H1 (cell line): ENCODE measurements at regions not wholly inside any gene's neighbourhood (a gene's known extent, or its start where the extent isn't known, plus 50 kb on each side); places are given as distances from the start of the nearest gene placed in this dataset.

Experiments
- CTCF ChIA-PET: fragments of 300-600 bp; sonication (Branson Sonifier 250); formaldehyde crosslinking; loops from one replicate; lab custom pipeline; 2021; ENCODE audit not compliant: partially characterized antibody; lab: Charles Lee
- POLR2A ChIA-PET: fragments of 300-600 bp; sonication (Branson Sonifier 250); formaldehyde crosslinking; loops from one replicate; lab custom pipeline; 2021; ENCODE audit warnings: inconsistent platforms; ENCODE audit not compliant: partially characterized antibody; lab: Charles Lee
- DNase-seq, 2 experiments: peaks; one replicate each; pipeline versions ENCODE4 v3.0.0 to v3.0.0-alpha.2; 2010 to 2022; ENCODE audit warnings: low spot score in 2 of 2, low read depth in 1 of 2, mixed read lengths in 1 of 2
- FAIRE-seq: peaks from 2 replicates; lab custom pipeline; 2011; peaks lifted over from hg19 to GRCh38; lab: Jason Lieb, UNC
- H2AFZ ChIP-seq: 2 replicates; pipeline ENCODE4 v1.8.1; 2012; ENCODE audit warnings: low read length, inconsistent platforms
- H2AK5ac ChIP-seq: 2 replicates; pipeline ENCODE4 v1.6.1; 2013; ENCODE audit warnings: low read depth, low read length
- H2BK120ac ChIP-seq: replicated peaks from 2 replicates; pipeline ENCODE3; 2013; ENCODE audit warnings: low read depth, low read length, inconsistent platforms
- H2BK12ac ChIP-seq: 2 replicates; pipeline ENCODE4 v1.6.1; 2013; ENCODE audit warnings: low read depth, low read length
- H2BK15ac ChIP-seq: 2 replicates; pipeline ENCODE4 v1.6.1; 2013; ENCODE audit warnings: low read length
- H2BK20ac ChIP-seq: 2 replicates; pipeline ENCODE4 v1.6.1; 2013; ENCODE audit warnings: low read length
- H2BK5ac ChIP-seq: 2 replicates; pipeline ENCODE4 v1.6.1; 2013; ENCODE audit warnings: low read depth, low read length
- H3K14ac ChIP-seq: 2 replicates; pipeline ENCODE4 v1.6.1; 2013; ENCODE audit warnings: inconsistent platforms; ENCODE audit not compliant: insufficient read length
- H3K18ac ChIP-seq: 2 replicates; pipeline ENCODE4 v1.6.1; 2013; ENCODE audit warnings: low read length; ENCODE audit errors: extremely low read depth
- H3K23ac ChIP-seq: 2 replicates; pipeline ENCODE4 v1.6.1; 2013; ENCODE audit warnings: inconsistent platforms; ENCODE audit not compliant: insufficient read length
- H3K23me2 ChIP-seq: 2 replicates; pipeline ENCODE4 v1.6.1; 2013; ENCODE audit warnings: low read depth, low read length
- H3K27ac ChIP-seq: 2 replicates; pipeline ENCODE4 v1.6.1; 2011; ENCODE audit warnings: low read depth, low read length, inconsistent platforms
- H3K27me3 ChIP-seq, 4 experiments: replicated peaks in 1 of 4; 1 replicate in 1 of 4; 2 replicates in 3 of 4; pipeline versions ENCODE4 v1.6.1 to v1.8.1; 2011 to 2013; ENCODE audit warnings: low read length in 3 of 4, mild to moderate bottlenecking in 3 of 4, inconsistent platforms in 2 of 4, mixed read lengths in 2 of 4, moderate library complexity in 1 of 4; ENCODE audit not compliant: control insufficient read depth in 3 of 4, insufficient read depth in 3 of 4; ENCODE audit errors: extremely low read depth in 1 of 4
- H3K36me3 ChIP-seq, 4 experiments: 2 replicates each; pipeline versions ENCODE4 v1.6.1 to v1.8.1; 2011 to 2013; ENCODE audit warnings: mild to moderate bottlenecking in 4 of 4, low read length in 3 of 4, moderate library complexity in 2 of 4, control low read depth in 1 of 4, inconsistent platforms in 1 of 4; ENCODE audit not compliant: insufficient read depth in 4 of 4, control insufficient read depth in 2 of 4
- H3K4ac ChIP-seq: replicated peaks from 2 replicates; pipeline ENCODE3; 2013; ENCODE audit warnings: low read length, low read depth, mixed read lengths, inconsistent platforms; ENCODE audit not compliant: insufficient read length
- H3K4me1 ChIP-seq, 4 experiments: replicated peaks in 1 of 4; 1 replicate in 1 of 4; 2 replicates in 3 of 4; pipeline versions ENCODE4 v1.6.1 to v1.8.1; 2011 to 2013; ENCODE audit warnings: low read length in 3 of 4, inconsistent platforms in 2 of 4, mixed read lengths in 1 of 4; ENCODE audit not compliant: insufficient read depth in 4 of 4, control insufficient read depth in 3 of 4
- H3K4me2 ChIP-seq, 2 experiments: 2 replicates each; pipeline versions ENCODE4 v1.6.1 to v1.8.1; 2011 to 2013; ENCODE audit warnings: low read depth in 2 of 2, low read length in 2 of 2, control low read depth in 1 of 2, inconsistent platforms in 1 of 2, mild to moderate bottlenecking in 1 of 2; ENCODE audit not compliant: insufficient read depth in 1 of 2
- H3K4me3 ChIP-seq, 4 experiments: fragments of 200-600, 300-600 bp in 1 of 4; sonication (generic), shearing (Covaris generic), sonication (Bioruptor Twin) in 1 of 4; 2 replicates each; pipeline versions ENCODE4 v1.5.1 to v1.8.1; 2011 to 2016; ENCODE audit warnings: low read length in 4 of 4, low read depth in 3 of 4, control low read depth in 2 of 4, inconsistent platforms in 2 of 4, mild to moderate bottlenecking in 2 of 4, mixed read lengths in 1 of 4, moderate library complexity in 1 of 4; ENCODE audit not compliant: insufficient read depth in 2 of 4; ENCODE audit errors: extremely low read depth in 1 of 4
- H3K56ac ChIP-seq: replicated peaks from 2 replicates; pipeline ENCODE3; 2013; ENCODE audit warnings: low read depth, mild to moderate bottlenecking, mixed read lengths, low read length, inconsistent platforms; ENCODE audit not compliant: insufficient read length
- H3K79me1 ChIP-seq: 2 replicates; pipeline ENCODE4 v1.6.1; 2013; ENCODE audit warnings: low read depth, low read length, control low read depth
- H3K79me2 ChIP-seq, 2 experiments: 2 replicates each; pipeline versions ENCODE4 v1.6.1 to v1.8.1; 2012 to 2013; ENCODE audit warnings: low read length in 2 of 2, mild to moderate bottlenecking in 2 of 2, inconsistent platforms in 1 of 2; ENCODE audit not compliant: insufficient read depth in 2 of 2, control insufficient read depth in 1 of 2
- H3K9ac ChIP-seq, 4 experiments: replicated peaks in 1 of 4; 1 replicate in 1 of 4; 2 replicates in 3 of 4; pipeline versions ENCODE4 v1.6.1 to v1.8.1; 2011 to 2013; ENCODE audit warnings: low read depth in 3 of 4, low read length in 3 of 4, control low read depth in 2 of 4, mild to moderate bottlenecking in 2 of 4, moderate library complexity in 2 of 4, inconsistent platforms in 1 of 4; ENCODE audit errors: extremely low read depth in 1 of 4
- H3K9me3 ChIP-seq, 2 experiments: 2 replicates each; pipeline versions ENCODE4 v1.6.1 to v1.8.1; 2012 to 2013; ENCODE audit warnings: mild to moderate bottlenecking in 2 of 2, moderate library complexity in 2 of 2, control low read depth in 1 of 2, inconsistent platforms in 1 of 2, low read depth in 1 of 2, low read length in 1 of 2, mixed read lengths in 1 of 2; ENCODE audit not compliant: insufficient read depth in 2 of 2
- H4K20me1 ChIP-seq, 2 experiments: replicated peaks in 1 of 2; 2 replicates each; pipeline versions ENCODE3 to v1.8.1; 2011 to 2013; ENCODE audit warnings: inconsistent platforms in 2 of 2, low read length in 2 of 2, mild to moderate bottlenecking in 1 of 2; ENCODE audit not compliant: insufficient read depth in 2 of 2, control insufficient read depth in 1 of 2
- H4K5ac ChIP-seq: 2 replicates; pipeline ENCODE4 v1.6.1; 2013; ENCODE audit warnings: low read length, low read depth, mixed read lengths, inconsistent platforms; ENCODE audit not compliant: insufficient read length
- H4K8ac ChIP-seq: 2 replicates; pipeline ENCODE4 v1.8.0; 2013; ENCODE audit warnings: mild to moderate bottlenecking, moderate library complexity, low read length, inconsistent platforms; ENCODE audit not compliant: insufficient read depth; ENCODE audit errors: extremely low read depth
- H4K91ac ChIP-seq: replicated peaks from 2 replicates; pipeline ENCODE3; 2013; ENCODE audit warnings: low read length, mixed read lengths, inconsistent platforms; ENCODE audit not compliant: insufficient read length
- GABPA ChIP-seq: IDR thresholded peaks from 2 replicates; pipeline ENCODE4 v1.6.1; 2011; ENCODE audit warnings: mild to moderate bottlenecking, low read length, moderate library complexity, borderline replicate concordance; ENCODE audit not compliant: insufficient read depth
- KDM5A ChIP-seq: fragments of 200-600 bp; IDR thresholded peaks from 2 replicates; pipeline ENCODE4 v1.7.1; 2012; ENCODE audit warnings: mild to moderate bottlenecking, low read length, inconsistent platforms, mixed read lengths
- POLR2AphosphoS5 ChIP-seq: IDR thresholded peaks from 2 replicates; pipeline ENCODE4 v1.6.1; 2011; ENCODE audit warnings: low read depth, low read length
- RXRA ChIP-seq: IDR thresholded peaks from 2 replicates; pipeline ENCODE4 v1.6.1; 2011; ENCODE audit warnings: low read depth, mild to moderate bottlenecking, low read length, moderate library complexity; ENCODE audit not compliant: insufficient read depth
- SP4 ChIP-seq: IDR thresholded peaks from 2 replicates; pipeline ENCODE4 v1.6.1; 2012; ENCODE audit warnings: low read length, inconsistent platforms
- SRF ChIP-seq: IDR thresholded peaks from 2 replicates; pipeline ENCODE4 v1.6.1; 2011; ENCODE audit warnings: mild to moderate bottlenecking, low read depth, low read length, moderate library complexity
- TAF7 ChIP-seq: optimal IDR thresholded peaks from 2 replicates; pipeline ENCODE3; 2011; ENCODE audit warnings: low read depth, mild to moderate bottlenecking, inconsistent platforms, low read length, moderate library complexity, borderline replicate concordance
- TBP ChIP-seq: IDR thresholded peaks from 2 replicates; pipeline ENCODE4 v1.6.1; 2011; ENCODE audit warnings: low read depth, low read length, improper control_type of control experiment
- WGBS, 2 experiments: shearing (Covaris generic) in 1 of 2; methylation state at CpG; one replicate each; pipeline versions ENCODE4 v1.1.6 to v1.1.7; 2013 to 2015; ENCODE audit warnings: low lambda C conversion rate in 2 of 2, mixed read lengths in 2 of 2, inconsistent platforms in 1 of 2, low coverage in 1 of 2, missing lambda C conversion rate in 1 of 2; ENCODE audit not compliant: insufficient replicate concordance in 2 of 2, insufficient coverage in 1 of 2, insufficient read length in 1 of 2; ENCODE audit errors: extremely low coverage in 1 of 2, missing lambda C conversion rate in 1 of 2; 5-methylcytosine and 5-hydroxymethylcytosine counted together

GRCh38 chr1:75023005-75023404 lies 111.2 kb upstream of the LHX8 start:
- no peaks in the 10 kb centered on the region for H4K20me1 ChIP-seq
- H3K56ac ChIP-seq, result no peak overlapping the region
- H3K4me1 ChIP-seq, result no peaks in the 10 kb centered on the region
- no peak overlapping the region for H3K18ac ChIP-seq
- no peak overlapping the region for H3K4ac ChIP-seq
- no peak overlapping the region for H4K5ac ChIP-seq
- no peak overlapping the region for H4K8ac ChIP-seq
- DNase-seq, result no peak
- H3K4me2 ChIP-seq, result no peak overlapping the region
- H3K14ac ChIP-seq, result no peak overlapping the region
- H2AFZ ChIP-seq, result peak overlapping the region; percentile 63; the same call in 1 of the 2 replicates
- TF ChIP-seq GABPA (no peak), POLR2AphosphoS5 (no peak), TBP (no peak), RXRA (no peak), TAF7 (no peak), KDM5A (no peak), SP4 (no peak), SRF (no peak)
- TF ChIP-seq, all 59 proteins: peak for 0
- no peak overlapping the region for H2BK12ac ChIP-seq
- H3K27me3 ChIP-seq, result no peaks in the 10 kb centered on the region
- no peak for FAIRE-seq
- no peak overlapping the region for H3K23ac ChIP-seq
- no peaks in the 10 kb centered on the region for H3K9me3 ChIP-seq
- no peaks in the 10 kb centered on the region for H3K36me3 ChIP-seq
- 100% methylated on average over 1 of the region's 1 CpG; no CpG with 5 or more reads in 1 of the 2 experiments for WGBS, 2 experiments
- no peak overlapping the region for H2BK5ac ChIP-seq
- H2BK20ac ChIP-seq, result no peak overlapping the region
- no peak overlapping the region for H4K91ac ChIP-seq
- H2BK120ac ChIP-seq, result no peak overlapping the region
- ChIA-PET POLR2A (no interaction called here), CTCF (interaction anchor here (1.0 to 1.2 kb wide), 5 partner anchors 26 to 234 kb away, joined by 3 to 4 read pairs (median 3); no protein-coding TSS in a partner anchor)
- H3K79me1 ChIP-seq, result no peaks in the 10 kb centered on the region
- H3K79me2 ChIP-seq, result no peaks in the 10 kb centered on the region
- no peak overlapping the region for H3K4me3 ChIP-seq
- no peak overlapping the region for H3K9ac ChIP-seq
- H2BK15ac ChIP-seq, result no peak overlapping the region
- H3K27ac ChIP-seq, result no peak overlapping the region
- H2AK5ac ChIP-seq, result no peak overlapping the region
- no peaks in the 10 kb centered on the region for H3K23me2 ChIP-seq
